NCI-H345 treated with DMSO at 0.1 percent for 48 hours (cell line): ENCODE measurements at regions not wholly inside any gene's neighbourhood (a gene's known extent, or its start where the extent isn't known, plus 50 kb on each side); places are given as distances from the start of the nearest gene placed in this dataset.

Experiments used
- DNase-seq: peaks from one replicate; lab custom pipeline; 2025; ENCODE audit not compliant: unreplicated experiment; lab: John Stamatoyannopoulos, UW

- no peak for DNase-seq
Measured at GRCh38 chr1:9419369-9420041, 119.8 kb upstream of the SLC25A33 start.

GRCh38 chr1:9420835-9421532 lies 118.3 kb upstream of the SLC25A33 start:
- DNase-seq = no peak

- DNase-seq = no peak
Measured at GRCh38 chr1:9421533-9421873, 117.8 kb upstream of the SLC25A33 start.

GRCh38 chr1:9422321-9422720 lies 116.9 kb upstream of the SLC25A33 start:
- DNase-seq = no peak

- no peak for DNase-seq
Measured at GRCh38 chr1:9422911-9423505, 116.3 kb upstream of the SLC25A33 start.

DNA sequence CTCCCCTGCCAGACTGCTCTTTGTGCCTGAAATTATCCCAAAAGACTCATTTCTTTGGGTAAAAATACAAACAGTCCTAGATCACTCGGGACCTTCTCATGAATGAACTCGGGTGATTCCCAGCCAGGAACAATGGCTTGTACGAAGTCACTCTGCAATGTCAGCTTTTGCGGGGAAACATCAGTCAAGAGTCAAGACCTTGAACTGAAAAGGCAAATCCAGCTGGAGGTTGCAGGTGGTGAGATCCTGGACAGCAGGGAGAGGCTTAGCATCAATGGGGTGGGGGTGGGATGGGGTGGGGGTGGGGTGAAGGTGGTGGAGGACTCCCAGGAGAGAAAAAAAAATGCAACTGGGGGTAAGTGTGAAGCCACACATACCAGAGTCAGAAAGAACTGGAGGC lies 115.0 kb upstream of the SLC25A33 start:
- no peak for DNase-seq

DNA sequence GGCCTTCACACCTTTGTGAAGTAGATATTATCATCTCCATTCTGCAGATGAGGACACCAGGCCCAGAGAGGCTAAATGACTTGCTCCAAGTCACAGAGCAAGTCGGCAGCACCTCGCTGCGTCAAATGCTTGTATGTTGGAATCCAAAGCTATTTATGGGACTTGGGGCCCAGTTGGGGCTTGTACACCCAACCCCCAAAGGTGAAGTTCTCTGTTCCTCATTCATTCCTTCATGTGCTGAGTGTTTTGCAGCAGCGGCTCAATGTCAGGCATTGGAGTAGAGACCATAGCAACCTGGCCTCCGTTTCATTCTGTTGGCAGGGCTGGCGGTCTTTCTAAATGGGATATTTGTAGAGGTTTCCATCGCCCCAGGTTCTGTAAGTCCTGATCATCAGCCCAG lies 113.4 kb upstream of the SLC25A33 start:
- DNase-seq = no peak

DNA sequence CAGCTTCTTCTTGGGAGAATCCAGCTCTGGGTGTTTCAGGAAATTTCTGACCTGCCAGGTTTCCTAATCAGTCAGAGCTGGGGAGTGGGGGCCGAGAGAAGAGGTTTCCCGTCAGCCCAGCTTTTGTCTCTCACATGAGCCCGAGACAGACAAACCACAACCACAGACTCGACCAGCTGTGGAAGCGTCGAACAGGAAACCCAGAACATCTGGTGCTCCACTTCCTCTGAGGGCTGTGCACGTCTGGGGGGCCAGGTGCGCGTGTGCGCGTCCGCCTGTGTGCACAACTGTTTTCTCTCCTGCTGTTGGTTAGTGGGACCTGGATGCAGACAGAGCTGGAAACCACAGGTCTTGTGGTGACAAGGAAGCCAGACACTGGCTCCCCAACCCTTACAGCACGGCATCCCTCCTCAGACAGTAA lies 113.0 kb upstream of the SLC25A33 start:
- DNase-seq = no peak

DNA sequence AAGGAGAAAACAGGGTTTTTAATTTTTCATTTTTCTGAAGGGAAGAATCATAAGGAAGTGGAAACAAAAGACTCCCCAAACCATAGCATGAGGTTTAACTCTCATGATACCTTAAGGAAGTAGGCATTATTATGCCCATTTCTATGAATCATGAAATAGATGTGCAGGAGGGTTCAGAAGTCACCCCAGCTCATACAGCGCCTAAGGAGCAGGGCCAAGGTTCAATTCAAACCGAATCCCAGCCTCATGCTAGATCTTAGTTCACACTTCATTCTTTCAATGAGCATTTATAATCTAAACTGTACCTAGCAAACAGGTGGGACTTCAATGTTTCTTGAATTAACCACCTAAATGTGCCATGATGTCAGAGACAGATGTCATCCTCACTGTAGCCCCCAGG lies 111.9 kb upstream of the SLC25A33 start:
- no peak for DNase-seq

GRCh38 chr1:9428601-9429341 lies 110.5 kb upstream of the SLC25A33 start:
- peak; percentile 98 for DNase-seq

DNA sequence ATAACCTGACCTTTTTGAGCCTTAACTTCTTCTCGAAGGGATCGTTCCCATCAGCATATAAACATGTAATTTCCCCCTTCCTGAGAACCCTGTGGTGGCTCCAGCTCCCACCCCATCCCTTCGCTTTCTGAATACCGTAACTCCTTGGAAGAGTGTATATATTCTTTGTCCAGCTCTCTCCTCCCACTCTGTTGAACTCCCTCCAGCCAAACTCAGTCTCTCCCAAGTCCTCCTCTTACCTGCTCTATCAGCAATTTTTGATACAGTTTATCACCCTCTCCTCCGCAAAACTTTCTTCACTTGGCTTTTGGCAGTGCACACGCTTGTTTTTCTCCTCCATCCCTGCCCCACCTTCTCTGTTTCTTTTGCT lies 109.9 kb upstream of the SLC25A33 start:
- DNase-seq = no peak

DNA sequence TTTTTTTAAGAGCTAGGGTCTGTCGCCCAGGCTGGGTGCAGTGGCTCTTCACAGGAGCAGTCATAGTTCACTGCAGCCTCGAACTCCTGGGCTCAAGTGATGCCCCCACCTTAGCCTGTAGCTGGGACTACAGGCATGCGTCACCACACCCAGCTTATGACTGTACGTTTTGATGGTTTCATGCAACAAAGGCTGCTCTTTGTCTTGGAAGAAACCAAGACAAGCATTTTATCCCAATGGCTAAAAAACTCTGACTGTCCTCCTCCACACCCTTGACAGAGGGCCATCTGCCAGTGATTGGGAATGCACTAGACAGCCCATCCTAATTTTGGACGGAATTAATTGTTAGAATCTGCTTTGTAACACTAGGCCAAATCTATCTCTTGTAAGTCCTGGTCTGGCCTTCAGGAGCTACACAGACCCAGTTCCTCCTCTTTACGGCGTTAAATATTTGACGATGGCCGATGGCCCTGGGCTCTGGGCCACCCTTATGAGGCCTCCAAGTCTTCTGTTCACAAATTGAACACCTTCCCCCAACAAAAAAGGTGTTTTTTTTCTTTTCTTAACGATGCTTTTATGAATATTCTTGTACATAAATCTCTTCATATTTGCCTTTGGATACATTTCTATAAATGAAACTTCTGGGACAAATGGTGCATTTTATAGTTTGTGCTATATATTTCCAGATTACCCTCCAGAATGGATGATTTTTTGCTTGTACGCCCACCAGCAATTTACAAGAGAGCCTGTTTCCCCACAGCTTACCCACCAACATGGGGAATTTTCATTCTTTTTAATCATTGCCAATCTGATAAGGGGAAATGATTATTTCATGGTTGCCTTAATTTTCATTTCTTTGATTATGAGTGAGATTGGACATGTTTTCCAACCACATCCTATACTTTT lies 104.8 kb upstream of the SLC25A33 start:
- no peak for DNase-seq

DNA sequence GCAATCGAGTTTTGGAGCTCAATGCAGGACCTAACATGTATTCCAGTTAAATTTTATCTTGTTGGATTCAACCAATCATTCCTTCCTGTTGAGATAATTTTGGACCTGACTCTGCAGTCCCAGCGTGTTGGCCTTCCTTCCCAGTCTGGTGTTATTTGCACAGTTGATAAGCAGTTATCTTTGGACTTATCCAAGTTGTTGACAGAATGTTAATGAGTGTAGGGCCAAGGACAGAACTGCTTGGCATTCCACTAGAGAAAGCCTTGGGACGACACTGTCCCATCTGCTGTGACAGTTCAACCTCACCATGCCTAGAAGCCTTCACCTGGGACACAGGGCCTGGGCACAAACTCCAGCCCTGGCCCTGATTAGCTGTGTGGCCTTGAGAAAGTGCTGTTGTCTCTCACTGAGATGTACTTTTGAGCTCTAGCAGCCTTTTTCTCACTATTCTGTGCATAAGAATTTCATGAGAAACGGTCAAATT lies 104.1 kb upstream of the SLC25A33 start:
- DNase-seq = no peak

- DNase-seq = no peak
Measured at GRCh38 chr1:9435854-9436640, 103.2 kb upstream of the SLC25A33 start.

DNA sequence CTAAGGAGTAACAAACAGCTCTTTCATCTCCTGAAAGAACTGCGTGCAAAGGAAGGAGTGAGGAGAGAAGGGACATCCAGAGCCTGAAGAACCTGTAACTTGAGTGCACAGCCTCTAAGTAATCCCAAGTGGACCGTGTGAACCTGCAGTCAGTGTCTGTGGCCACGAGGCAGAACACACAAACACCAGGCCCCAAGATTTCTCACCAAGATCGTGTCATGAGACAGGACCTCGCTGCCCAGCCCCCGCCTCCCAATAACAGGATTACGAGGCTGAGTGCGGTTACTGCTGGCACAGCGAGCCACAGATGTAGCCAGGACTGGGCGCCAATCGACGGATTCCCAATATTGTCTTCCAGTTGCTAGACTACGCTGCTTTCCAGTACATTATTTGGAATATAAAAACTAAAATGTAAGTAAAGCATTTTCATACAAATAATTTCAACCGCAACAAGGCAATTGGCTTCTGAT lies 101.3 kb upstream of the SLC25A33 start:
- DNase-seq = no peak

- DNase-seq = no peak
Measured at GRCh38 chr1:9438431-9439073, 100.7 kb upstream of the SLC25A33 start.

GRCh38 chr1:9439074-9439761 lies 100.0 kb upstream of the SLC25A33 start:
- no peak for DNase-seq

- DNase-seq = no peak
Measured at GRCh38 chr1:9440261-9440660, 99.0 kb upstream of the SLC25A33 start.

- no peak for DNase-seq
Measured at GRCh38 chr1:9440763-9441194, 98.5 kb upstream of the SLC25A33 start.
